HG02938 (cell line): ENCODE measurements at regions not wholly inside any gene's neighbourhood (a gene's known extent, or its start where the extent isn't known, plus 50 kb on each side); places are given as distances from the start of the nearest gene placed in this dataset.
A peak's percentile ranks its signal among the peaks of the same experiment; 100 is the strongest.

Experiments
- ATAC-seq: cut with Tn5 transposase; IDR thresholded peaks from one replicate; pipeline ENCODE4 v1.9.1; 2021; ENCODE audit warnings: mild to moderate bottlenecking, moderate library complexity; ENCODE audit not compliant: unreplicated experiment

DNA sequence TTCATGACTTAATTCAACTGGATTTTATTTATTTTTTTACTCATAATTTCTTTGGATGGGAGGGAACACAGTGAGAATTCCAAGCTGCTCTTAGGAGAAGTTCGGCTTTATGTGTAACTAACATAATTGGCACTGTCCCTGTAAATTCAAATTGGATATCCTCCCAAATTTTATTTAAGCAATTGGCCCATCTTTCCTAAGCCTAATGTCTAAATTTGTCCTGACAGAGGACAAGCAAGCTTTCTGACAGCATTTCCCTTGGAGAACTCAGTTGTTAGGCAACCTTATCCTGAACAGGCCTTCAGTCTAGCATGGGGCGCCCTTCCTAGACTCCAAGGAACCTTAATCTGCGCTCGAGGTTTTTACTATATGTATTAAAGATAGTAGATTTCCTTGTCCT lies 550.3 kb downstream of the NUF2 start:
- no peak for ATAC-seq

DNA sequence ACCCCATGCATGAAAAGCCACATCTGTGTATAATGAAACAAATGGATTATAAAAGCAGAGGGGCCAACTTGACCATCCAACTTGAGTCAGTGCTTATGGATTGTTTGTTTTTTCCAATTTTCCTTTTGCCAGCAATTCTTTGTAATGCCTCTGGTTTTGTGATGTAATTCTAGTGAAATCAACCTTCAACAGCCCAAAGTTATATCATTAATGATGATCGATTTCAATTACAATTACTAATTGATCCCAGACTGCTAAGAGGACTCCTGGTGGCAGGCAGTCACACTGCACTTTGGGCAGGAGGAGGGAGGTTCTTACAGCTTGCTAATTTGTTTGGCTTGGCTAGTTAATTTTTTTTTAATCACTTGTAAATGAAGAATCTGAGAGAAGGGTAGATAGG lies 552.3 kb downstream of the NUF2 start:
- ATAC-seq: no peak

GRCh38 chr1:163875200-163875926 lies 553.6 kb downstream of the NUF2 start:
- ATAC-seq: no peak

GRCh38 chr1:163875927-163876320 lies 554.2 kb downstream of the NUF2 start:
- ATAC-seq: no peak

DNA sequence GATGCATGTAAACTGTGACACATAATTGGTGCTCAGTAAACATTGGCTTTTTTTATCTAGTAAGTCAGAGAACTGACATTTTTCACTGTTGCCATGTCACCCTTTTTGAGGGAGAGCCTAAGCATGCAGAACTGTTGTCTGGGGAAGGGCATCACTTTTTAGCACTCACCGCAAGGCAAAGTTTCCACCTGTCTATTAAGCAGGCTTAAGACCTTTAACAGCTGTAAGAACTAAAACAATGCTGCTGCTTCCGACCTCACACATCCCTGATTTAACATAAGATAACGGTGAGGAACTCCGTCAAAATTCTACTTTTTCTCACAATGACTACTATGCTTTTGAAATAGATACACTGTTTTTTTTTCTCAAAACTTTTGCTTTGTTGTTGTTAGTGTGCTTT lies 554.8 kb downstream of the NUF2 start:
- ATAC-seq: no peak

DNA sequence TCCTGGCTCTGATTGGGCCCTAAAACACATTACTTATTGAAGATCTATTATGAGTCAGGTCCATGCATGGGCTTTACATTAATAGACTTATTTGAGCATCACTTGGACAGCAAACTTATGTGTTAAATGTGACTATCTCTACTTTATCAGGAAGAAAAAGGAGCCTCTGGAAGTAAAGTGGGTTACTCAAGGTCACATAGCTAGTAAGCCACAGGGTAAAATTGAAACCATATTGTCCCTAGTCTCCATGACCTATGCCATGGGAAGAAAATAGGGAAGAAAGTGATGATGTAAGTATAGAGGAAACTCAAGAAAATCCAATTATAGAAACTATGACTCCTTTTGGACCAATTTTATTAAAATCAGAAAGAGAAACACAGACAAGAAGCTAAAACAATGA lies 555.3 kb downstream of the NUF2 start:
- ATAC-seq: no peak

- ATAC-seq: no peak
These were observed 563.8 kb downstream of the NUF2 start for GRCh38 chr1:163885510-163885909.

- ATAC-seq: no peak
These were observed 574.2 kb downstream of the NUF2 start for GRCh38 chr1:163896001-163896400.

- no peak for ATAC-seq
These were observed 575.8 kb downstream of the NUF2 start for GRCh38 chr1:163897412-163898155.

DNA sequence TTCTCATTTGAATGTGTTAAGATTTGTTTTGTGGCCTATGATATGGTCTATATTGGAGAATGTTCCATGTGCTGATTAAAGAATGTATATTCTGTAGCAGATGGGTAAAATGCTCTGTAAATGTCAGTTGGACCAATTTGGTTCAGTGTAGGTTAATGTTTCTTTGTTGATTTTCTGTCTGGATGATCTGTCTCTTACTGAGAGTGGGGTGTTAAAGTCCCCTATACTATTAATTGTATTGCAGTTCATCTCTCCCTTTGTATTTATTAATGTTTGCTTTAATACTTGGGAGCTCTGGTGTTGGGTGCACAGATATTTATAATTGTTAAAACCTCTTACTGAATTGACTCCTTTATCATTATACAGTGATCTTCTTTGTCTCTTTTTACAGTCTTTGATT lies 584.5 kb downstream of the NUF2 start:
- ATAC-seq: no peak

DNA sequence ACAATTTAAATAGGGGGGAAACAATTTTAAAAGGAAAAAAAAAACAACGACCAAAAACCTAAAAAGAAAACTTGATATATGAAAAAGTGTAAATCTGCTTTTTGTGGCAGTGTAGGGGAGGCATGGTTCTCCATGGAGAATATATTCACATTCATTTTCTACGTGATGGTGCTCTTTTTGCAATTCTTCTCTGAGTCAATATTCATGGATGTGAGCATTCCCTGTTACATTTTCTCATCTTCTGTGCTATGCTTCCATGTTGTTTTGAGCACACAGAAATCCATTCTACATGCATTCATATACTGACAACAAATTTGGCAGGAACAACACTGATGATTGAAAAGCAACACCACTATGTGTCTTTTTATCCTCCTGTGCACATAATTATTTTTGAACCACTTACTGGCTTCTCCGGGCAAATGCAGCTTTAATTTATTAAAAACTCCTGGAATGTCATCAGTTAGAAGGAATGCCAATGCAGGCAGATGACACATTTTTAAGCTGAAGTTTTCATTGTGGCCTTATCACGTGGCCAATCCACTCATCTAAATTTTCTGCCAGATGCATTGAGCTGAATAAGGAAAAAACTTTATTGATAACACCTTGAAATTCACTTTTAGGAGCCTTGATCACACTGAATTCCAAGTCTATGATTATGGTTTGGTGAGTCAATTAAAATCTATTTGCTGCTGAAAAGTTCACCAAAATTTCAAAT lies 590.6 kb downstream of the NUF2 start:
- ATAC-seq: no peak

- ATAC-seq: peak; percentile 60
These were observed 593.1 kb downstream of the NUF2 start for GRCh38 chr1:163914785-163915413.

DNA sequence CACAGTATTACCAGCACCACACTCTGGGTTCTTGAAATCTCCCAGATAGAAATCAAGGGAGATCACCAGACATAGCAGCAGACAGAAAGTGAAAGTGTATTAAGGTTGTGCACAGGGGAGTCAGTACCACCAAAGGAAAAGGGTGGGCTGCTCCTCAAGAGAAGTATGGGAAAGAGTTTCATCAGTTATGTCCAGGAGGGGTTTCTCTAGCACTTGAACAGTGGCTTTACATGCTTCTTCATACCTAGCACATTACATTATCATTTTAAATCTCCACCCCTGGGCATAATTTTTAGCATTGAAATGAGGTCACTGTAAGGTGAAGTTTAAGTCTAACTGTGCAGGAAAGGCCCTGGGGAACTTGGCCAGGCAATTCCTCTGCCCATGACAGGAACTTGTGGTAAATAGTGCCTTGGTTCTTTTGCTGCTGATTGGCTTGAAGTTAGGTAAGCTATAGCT lies 601.0 kb downstream of the NUF2 start:
- peak; percentile 76 for ATAC-seq

DNA sequence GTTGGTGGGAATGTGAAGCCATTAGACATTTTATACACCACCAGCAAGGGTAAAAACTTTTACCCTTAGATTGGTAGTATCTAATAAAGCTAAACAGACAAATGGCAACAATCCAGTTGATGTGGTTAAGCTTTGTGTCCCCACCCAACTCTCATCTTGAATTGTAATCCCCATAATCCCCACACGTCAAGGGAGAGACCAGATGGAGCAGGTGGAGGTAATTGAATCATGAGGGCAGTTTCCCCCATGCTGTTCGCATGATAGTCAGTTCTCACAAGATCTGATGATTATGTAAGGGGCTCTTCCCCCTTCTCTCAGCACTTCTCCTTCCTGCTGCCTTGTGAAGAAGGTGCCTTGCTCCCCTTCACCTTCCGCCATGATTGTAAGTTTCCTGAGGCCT lies 602.3 kb downstream of the NUF2 start:
- ATAC-seq: no peak

- ATAC-seq: no peak
These were observed 605.7 kb downstream of the NUF2 start for GRCh38 chr1:163927493-163927892.

GRCh38 chr1:163928069-163928468 lies 606.3 kb downstream of the NUF2 start:
- no peak for ATAC-seq

- ATAC-seq: peak; percentile 62
These were observed 606.9 kb downstream of the NUF2 start for GRCh38 chr1:163928651-163929050.

DNA sequence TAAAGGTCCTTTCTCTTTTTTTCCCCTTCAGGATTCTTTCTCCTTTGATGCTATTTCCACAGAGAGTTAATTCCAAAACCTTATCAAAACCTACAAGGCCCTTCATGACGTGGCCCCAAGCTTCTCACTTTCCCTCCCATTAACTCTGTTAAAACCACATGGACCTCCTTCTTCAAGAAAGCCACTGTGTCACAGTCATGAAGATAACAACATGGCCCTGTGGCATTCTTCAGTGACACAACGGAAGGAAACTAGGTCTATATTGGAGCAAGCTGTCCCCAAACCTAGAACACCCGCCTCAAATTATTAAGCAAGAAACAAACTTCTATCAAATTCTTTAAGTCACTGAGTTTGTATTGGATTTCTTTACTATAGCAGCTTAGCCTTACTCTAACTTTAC lies 611.1 kb downstream of the NUF2 start:
- ATAC-seq: no peak

- no peak for ATAC-seq
These were observed 611.7 kb downstream of the NUF2 start for GRCh38 chr1:163933437-163933836.

GRCh38 chr1:163935738-163936374 lies 614.1 kb downstream of the NUF2 start:
- no peak for ATAC-seq

DNA sequence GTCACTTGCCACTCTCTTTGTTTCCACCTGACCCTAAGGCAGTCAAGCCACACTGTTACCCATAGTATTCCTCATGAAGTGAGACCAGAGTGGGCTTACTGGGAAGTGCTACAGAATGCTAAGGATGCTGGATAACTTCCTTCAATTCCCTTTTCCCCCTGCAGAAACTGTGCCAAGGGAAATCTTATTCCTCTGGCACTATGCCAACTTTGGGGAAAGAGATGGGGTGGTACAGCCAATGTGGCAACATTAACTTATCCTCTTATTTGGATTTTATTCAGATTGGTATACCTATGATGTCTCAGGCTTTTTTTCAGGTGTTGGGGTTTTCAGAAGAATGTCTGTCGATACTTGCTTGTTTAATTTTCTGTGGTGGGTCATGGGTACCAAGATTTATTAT lies 599.4 kb upstream of the PBX1 start:
- no peak for ATAC-seq
